Heart left ventricle (tissue), 13 donors: ENCODE measurements at regions not wholly inside any gene's neighbourhood (a gene's known extent, or its start where the extent isn't known, plus 50 kb on each side); places are given as distances from the start of the nearest gene placed in this dataset.

Experiments used
- POLR2A ChIP-seq, 2 donors: fragments of 450-650 bp; IDR thresholded peaks; one replicate each; pipeline ENCODE4 v1.6.1; 2017; ENCODE audit warnings: antibody characterized with exemption in 2 of 2, mild to moderate bottlenecking in 2 of 2, moderate library complexity in 2 of 2
- TF ChIP-seq, protein P1 (sequence below), 12 donors: fragments of 200-600 bp; sonication (generic) in 4 of 12; IDR thresholded peaks; one replicate each; pipeline versions ENCODE4 v1.5.0 to v1.8.0; 2018 to 2022; ENCODE audit warnings: antibody characterized with exemption in 12 of 12, mild to moderate bottlenecking in 5 of 12
- donor health status: ischemic (EF 13 %, LVEDD 7.1; RV severe dilation, severe dysfunction).
- donor health status: DM: no; HTN: yes; CAD: no.
- donor health status: DM: no; HTN: no; CAD: no.
- donor health status: ischemic (EF 25% LVEDD 6.9; RV normal size, moderate dysfunction).
- donor health status: ischemic (EF 25% LVEDD 5.7; RV mildly dilated, moderate dysfunction).
- donor health status: ischemic (EF 35%, LVEDD 5.7; RV mildly dilated, moderate dysfunction).
- donor health status: nonischemic (EF 11% LVEDD 7.7; RV severe dilation, severe dysfunction).
- donor health status: DM: yes; HTN: yes; CAD: no.
- donor health status: PGD.
- donor health status: ischemic (EF 29% LVEDD 5.4; RV normal size, mild dysfunction).
- donor health status: nonischemic (EF 23%, LVEDD 6.1; RV moderate dilation, normal function).

DNA sequence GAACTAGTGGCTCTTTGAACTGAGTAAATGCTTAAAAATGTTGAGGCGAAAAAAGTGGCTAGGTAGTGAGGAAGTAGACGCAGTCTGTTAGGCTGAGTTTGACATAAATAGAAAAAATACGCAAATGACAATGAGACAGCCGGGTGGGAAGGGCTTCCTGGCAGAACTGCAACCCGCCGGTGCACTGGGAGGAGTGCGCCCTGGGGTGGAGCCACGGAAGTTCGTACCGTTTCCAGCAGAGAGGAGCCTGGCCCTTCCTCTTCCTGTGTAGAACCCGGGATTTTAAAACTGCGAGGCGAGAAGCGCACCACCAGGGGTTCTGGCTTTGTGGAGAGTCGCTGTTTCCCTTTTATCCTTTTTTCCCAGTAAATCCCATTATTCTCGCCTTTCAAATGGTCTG, 602.6 kb downstream of the PYDC2 start:
- TF ChIP-seq, protein P1, sequence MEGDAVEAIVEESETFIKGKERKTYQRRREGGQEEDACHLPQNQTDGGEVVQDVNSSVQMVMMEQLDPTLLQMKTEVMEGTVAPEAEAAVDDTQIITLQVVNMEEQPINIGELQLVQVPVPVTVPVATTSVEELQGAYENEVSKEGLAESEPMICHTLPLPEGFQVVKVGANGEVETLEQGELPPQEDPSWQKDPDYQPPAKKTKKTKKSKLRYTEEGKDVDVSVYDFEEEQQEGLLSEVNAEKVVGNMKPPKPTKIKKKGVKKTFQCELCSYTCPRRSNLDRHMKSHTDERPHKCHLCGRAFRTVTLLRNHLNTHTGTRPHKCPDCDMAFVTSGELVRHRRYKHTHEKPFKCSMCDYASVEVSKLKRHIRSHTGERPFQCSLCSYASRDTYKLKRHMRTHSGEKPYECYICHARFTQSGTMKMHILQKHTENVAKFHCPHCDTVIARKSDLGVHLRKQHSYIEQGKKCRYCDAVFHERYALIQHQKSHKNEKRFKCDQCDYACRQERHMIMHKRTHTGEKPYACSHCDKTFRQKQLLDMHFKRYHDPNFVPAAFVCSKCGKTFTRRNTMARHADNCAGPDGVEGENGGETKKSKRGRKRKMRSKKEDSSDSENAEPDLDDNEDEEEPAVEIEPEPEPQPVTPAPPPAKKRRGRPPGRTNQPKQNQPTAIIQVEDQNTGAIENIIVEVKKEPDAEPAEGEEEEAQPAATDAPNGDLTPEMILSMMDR (IDR thresholded peaks at IDR 0.05): peak in 4 of 12 donors; percentile 11 to 34 (median 21)
- no peak for TF ChIP-seq POLR2A (IDR thresholded peaks at IDR 0.05)
